ENCODE measurements at regions not wholly inside any gene's neighbourhood (a gene's known extent, or its start where the extent isn't known, plus 50 kb on each side); places are given as distances from the start of the nearest gene placed in this dataset.

- H3K36me3 ChIP-seq (replicated peaks; ENCODE audit: insufficient read depth, low read length), result no peaks in the 10 kb centered on the region
- H3K4me1 ChIP-seq (ENCODE audit: low read length), result peaks cover 6% of the 10 kb centered on the region
- H3K27ac ChIP-seq (ENCODE audit: low read length), result peak overlapping the region; percentile 31; the same call in 1 of the 2 replicates
- TF ChIP-seq EZH2 (optimal IDR thresholded peaks at IDR 0.05; ENCODE audit: low read depth, low read length), result no peak
- TF ChIP-seq CTCF (IDR thresholded peaks at IDR 0.05; ENCODE audit: low read length), result no peak
- no peak for TF ChIP-seq EZH2phosphoT487 (IDR thresholded peaks at IDR 0.05; ENCODE audit: low read length)
- peak overlapping the region; percentile 93 for H3K4me2 ChIP-seq (ENCODE audit: low read depth, low read length)
- H3K27me3 ChIP-seq (replicated peaks; ENCODE audit: insufficient read depth, low read length), result no peaks in the 10 kb centered on the region
- peak overlapping the region; percentile 40; the same call in 1 of the 2 replicates for H3K9ac ChIP-seq (ENCODE audit: low read length)
- H3F3A ChIP-seq (ENCODE audit: insufficient read depth, low read length), result no peaks in the 10 kb centered on the region
- peak overlapping the region; percentile 79 for H2AFZ ChIP-seq (ENCODE audit: low read length)
- peak overlapping the region; percentile 53 for H3K4me3 ChIP-seq (ENCODE audit: low read length)
- no peak for DNase-seq
- no peaks in the 10 kb centered on the region for H3K9me2 ChIP-seq (replicated peaks; ENCODE audit: insufficient read depth, low read length)
- no peaks in the 10 kb centered on the region for H4K20me1 ChIP-seq (ENCODE audit: insufficient read depth, low read length)
- no peaks in the 10 kb centered on the region for H3K9me3 ChIP-seq (replicated peaks; ENCODE audit: insufficient read depth, low read length)
- no peaks in the 10 kb centered on the region for H3K79me2 ChIP-seq (ENCODE audit: low read length)
Observed at GRCh38 chr3:72100080-72100511, 315.1 kb upstream of the PROK2 start.

- Histone ChIP-seq H3K27me3 (replicated peaks; ENCODE audit: insufficient read depth, low read length) (no peaks in the 10 kb centered on the region), H3K4me3 (ENCODE audit: low read length) (no peak overlapping the region), H2AFZ (ENCODE audit: low read length) (no peak overlapping the region), H3K9me2 (replicated peaks; ENCODE audit: insufficient read depth, low read length) (no peaks in the 10 kb centered on the region), H3K79me2 (ENCODE audit: low read length) (no peaks in the 10 kb centered on the region), H3K9me3 (replicated peaks; ENCODE audit: insufficient read depth, low read length) (no peaks in the 10 kb centered on the region), H3K9ac (ENCODE audit: low read length) (no peak overlapping the region), H3K4me1 (ENCODE audit: low read length) (peaks cover 6% of the 10 kb centered on the region), H3F3A (ENCODE audit: insufficient read depth, low read length) (no peaks in the 10 kb centered on the region), H3K4me2 (ENCODE audit: low read depth, low read length) (no peak overlapping the region), H3K27ac (ENCODE audit: low read length) (no peak overlapping the region), H3K36me3 (replicated peaks; ENCODE audit: insufficient read depth, low read length) (no peaks in the 10 kb centered on the region), H4K20me1 (ENCODE audit: insufficient read depth, low read length) (no peaks in the 10 kb centered on the region)
- TF ChIP-seq EZH2 (optimal IDR thresholded peaks at IDR 0.05; ENCODE audit: low read depth, low read length) (no peak), CTCF (IDR thresholded peaks at IDR 0.05; ENCODE audit: low read length) (no peak), EZH2phosphoT487 (IDR thresholded peaks at IDR 0.05; ENCODE audit: low read length) (no peak)
- no peak for DNase-seq
Observed at GRCh38 chr3:72099326-72100079, 314.6 kb upstream of the PROK2 start.

GRCh38 chr3:72097053-72097452 is 312.1 kb upstream of the PROK2 start:
- Histone ChIP-seq H3K27ac (ENCODE audit: low read length) (no peak overlapping the region), H3K36me3 (replicated peaks; ENCODE audit: insufficient read depth, low read length) (no peaks in the 10 kb centered on the region), H3K4me1 (ENCODE audit: low read length) (peaks cover 6% of the 10 kb centered on the region), H3K79me2 (ENCODE audit: low read length) (no peaks in the 10 kb centered on the region), H3K4me3 (ENCODE audit: low read length) (no peak overlapping the region), H3K27me3 (replicated peaks; ENCODE audit: insufficient read depth, low read length) (no peaks in the 10 kb centered on the region), H2AFZ (ENCODE audit: low read length) (no peak overlapping the region), H4K20me1 (ENCODE audit: insufficient read depth, low read length) (no peaks in the 10 kb centered on the region), H3K9me2 (replicated peaks; ENCODE audit: insufficient read depth, low read length) (no peaks in the 10 kb centered on the region), H3F3A (ENCODE audit: insufficient read depth, low read length) (no peaks in the 10 kb centered on the region), H3K9me3 (replicated peaks; ENCODE audit: insufficient read depth, low read length) (no peaks in the 10 kb centered on the region), H3K9ac (ENCODE audit: low read length) (no peak overlapping the region), H3K4me2 (ENCODE audit: low read depth, low read length) (no peak overlapping the region)
- TF ChIP-seq CTCF (IDR thresholded peaks at IDR 0.05; ENCODE audit: low read length) (no peak), EZH2phosphoT487 (IDR thresholded peaks at IDR 0.05; ENCODE audit: low read length) (no peak), EZH2 (optimal IDR thresholded peaks at IDR 0.05; ENCODE audit: low read depth, low read length) (no peak)
- DNase-seq, result no peak
